ENCODE measurements at regions not wholly inside any gene's neighbourhood (a gene's known extent, or its start where the extent isn't known, plus 50 kb on each side); places are given as distances from the start of the nearest gene placed in this dataset.

- Mint-ChIP-seq H3K27ac (no peak overlapping the region), H3K36me3 (no peaks in the 10 kb centered on the region), H3K4me1 (peaks cover 0 to 4% of the 10 kb centered on the region in 2 donors), H3K4me3 (no peak overlapping the region), H3K9me3 (no peaks in the 10 kb centered on the region), H3K27me3 (ENCODE audit: low read depth in 2 of 2) (no peaks in the 10 kb centered on the region)
- H3K36me3 ChIP-seq (ENCODE audit: control insufficient read depth, insufficient read depth, low read length) = no peaks in the 10 kb centered on the region
- ATAC-seq (no peak), DNase-seq (peak in 1 of 2 donors; percentile 48)
- H3K27ac ChIP-seq (ENCODE audit: low read length) = no peak overlapping the region
- intact Hi-C loops (cut with micrococcal nuclease) = no loop called here
- WGBS (ENCODE audit: insufficient coverage) = 0% methylated on average over 5 of the region's 5 CpGs
- no peak for TF ChIP-seq CTCF (IDR thresholded peaks at IDR 0.05)
- no peak overlapping the region for H3K4me3 ChIP-seq (ENCODE audit: low read length)
- H3K9me3 ChIP-seq (ENCODE audit: control insufficient read depth, insufficient read depth, low read length) = no peaks in the 10 kb centered on the region
- H3K27me3 ChIP-seq (ENCODE audit: control insufficient read depth, insufficient read depth, low read length) = no peaks in the 10 kb centered on the region
- no peaks in the 10 kb centered on the region for H3K4me1 ChIP-seq (ENCODE audit: control insufficient read depth, insufficient read depth, low read length)
These were observed 83.0 kb upstream of the CCDC196 start for GRCh38 chr14:66403183-66403582.

GRCh38 chr14:66404051-66404545 is 82.1 kb upstream of the CCDC196 start:
- H3K4me1 ChIP-seq (ENCODE audit: control insufficient read depth, insufficient read depth, low read length) = no peaks in the 10 kb centered on the region
- H3K9me3 ChIP-seq (ENCODE audit: control insufficient read depth, insufficient read depth, low read length) = no peaks in the 10 kb centered on the region
- Mint-ChIP-seq H3K36me3 (no peaks in the 10 kb centered on the region), H3K27ac (no peak overlapping the region), H3K9me3 (no peaks in the 10 kb centered on the region), H3K4me1 (peaks cover 0 to 4% of the 10 kb centered on the region in 2 donors), H3K4me3 (no peak overlapping the region), H3K27me3 (ENCODE audit: low read depth in 2 of 2) (no peaks in the 10 kb centered on the region)
- no peak for TF ChIP-seq CTCF (IDR thresholded peaks at IDR 0.05)
- intact Hi-C loops (cut with micrococcal nuclease) = no loop called here
- WGBS (ENCODE audit: insufficient coverage) = 87% methylated on average over 3 of the region's 3 CpGs
- no peak overlapping the region for H3K27ac ChIP-seq (ENCODE audit: low read length)
- H3K27me3 ChIP-seq (ENCODE audit: control insufficient read depth, insufficient read depth, low read length) = no peaks in the 10 kb centered on the region
- no peak for ATAC-seq
- H3K36me3 ChIP-seq (ENCODE audit: control insufficient read depth, insufficient read depth, low read length) = no peaks in the 10 kb centered on the region
- DNase-seq = no peak
- no peak overlapping the region for H3K4me3 ChIP-seq (ENCODE audit: low read length)

- H3K27me3 Mint-ChIP-seq (ENCODE audit: low read depth in 2 of 2) = no peaks in the 10 kb centered on the region
- H3K27me3 ChIP-seq (ENCODE audit: control insufficient read depth, insufficient read depth, low read length) = no peaks in the 10 kb centered on the region
- 67% methylated on average over 1 of the region's 1 CpG for WGBS (ENCODE audit: insufficient coverage)
- no peak overlapping the region for H3K4me3 Mint-ChIP-seq
- peaks cover 0 to 4% of the 10 kb centered on the region in 2 donors for H3K4me1 Mint-ChIP-seq
- H3K27ac ChIP-seq (ENCODE audit: low read length) = no peak overlapping the region
- H3K9me3 Mint-ChIP-seq = no peaks in the 10 kb centered on the region
- DNase-seq = no peak
- no peaks in the 10 kb centered on the region for H3K36me3 Mint-ChIP-seq
- no peak overlapping the region for H3K27ac Mint-ChIP-seq
- H3K9me3 ChIP-seq (ENCODE audit: control insufficient read depth, insufficient read depth, low read length) = no peaks in the 10 kb centered on the region
- TF ChIP-seq CTCF (IDR thresholded peaks at IDR 0.05) = no peak
- intact Hi-C loops (cut with micrococcal nuclease) = no loop called here
- no peaks in the 10 kb centered on the region for H3K36me3 ChIP-seq (ENCODE audit: control insufficient read depth, insufficient read depth, low read length)
- no peaks in the 10 kb centered on the region for H3K4me1 ChIP-seq (ENCODE audit: control insufficient read depth, insufficient read depth, low read length)
- no peak for ATAC-seq
- no peak overlapping the region for H3K4me3 ChIP-seq (ENCODE audit: low read length)
These were observed 81.0 kb upstream of the CCDC196 start for GRCh38 chr14:66405158-66405557.

GRCh38 chr14:66413901-66414300 is 72.3 kb upstream of the CCDC196 start:
- peaks cover 2 to 6% of the 10 kb centered on the region in 2 donors for H3K27me3 Mint-ChIP-seq (ENCODE audit: low read depth in 2 of 2)
- H3K27ac Mint-ChIP-seq = no peak overlapping the region
- H3K4me3 Mint-ChIP-seq = no peak overlapping the region

More at GRCh38 chr14:66413901-66414300, 72.3 kb upstream of the CCDC196 start:
- no peaks in the 10 kb centered on the region for H3K36me3 Mint-ChIP-seq
- no peaks in the 10 kb centered on the region for H3K36me3 ChIP-seq (ENCODE audit: control insufficient read depth, insufficient read depth, low read length)
- H3K9me3 Mint-ChIP-seq = no peaks in the 10 kb centered on the region
- no peaks in the 10 kb centered on the region for H3K9me3 ChIP-seq (ENCODE audit: control insufficient read depth, insufficient read depth, low read length)
- DNase-seq = no peak
- ATAC-seq = no peak
- no peak for TF ChIP-seq CTCF (IDR thresholded peaks at IDR 0.05)
- no peak overlapping the region for H3K4me3 ChIP-seq (ENCODE audit: low read length)
- intact Hi-C loops (cut with micrococcal nuclease) = no loop called here
- no peaks in the 10 kb centered on the region for H3K4me1 Mint-ChIP-seq
- no peaks in the 10 kb centered on the region for H3K4me1 ChIP-seq (ENCODE audit: control insufficient read depth, insufficient read depth, low read length)
- H3K27ac ChIP-seq (ENCODE audit: low read length) = no peak overlapping the region
- no peaks in the 10 kb centered on the region for H3K27me3 ChIP-seq (ENCODE audit: control insufficient read depth, insufficient read depth, low read length)

Measured in natural killer cell (primary cell).